ENCODE measurements at regions not wholly inside any gene's neighbourhood (a gene's known extent, or its start where the extent isn't known, plus 50 kb on each side); places are given as distances from the start of the nearest gene placed in this dataset.

GRCh38 chr17:12406623-12407215, 259.0 kb upstream of the MYOCD start:
- ATAC-seq (ENCODE audit: low FRiP score) (no peak), DNase-seq (ENCODE audit: low spot score) (no peak)
- TF ChIP-seq CTCF (IDR thresholded peaks at IDR 0.05): no peak

DNA sequence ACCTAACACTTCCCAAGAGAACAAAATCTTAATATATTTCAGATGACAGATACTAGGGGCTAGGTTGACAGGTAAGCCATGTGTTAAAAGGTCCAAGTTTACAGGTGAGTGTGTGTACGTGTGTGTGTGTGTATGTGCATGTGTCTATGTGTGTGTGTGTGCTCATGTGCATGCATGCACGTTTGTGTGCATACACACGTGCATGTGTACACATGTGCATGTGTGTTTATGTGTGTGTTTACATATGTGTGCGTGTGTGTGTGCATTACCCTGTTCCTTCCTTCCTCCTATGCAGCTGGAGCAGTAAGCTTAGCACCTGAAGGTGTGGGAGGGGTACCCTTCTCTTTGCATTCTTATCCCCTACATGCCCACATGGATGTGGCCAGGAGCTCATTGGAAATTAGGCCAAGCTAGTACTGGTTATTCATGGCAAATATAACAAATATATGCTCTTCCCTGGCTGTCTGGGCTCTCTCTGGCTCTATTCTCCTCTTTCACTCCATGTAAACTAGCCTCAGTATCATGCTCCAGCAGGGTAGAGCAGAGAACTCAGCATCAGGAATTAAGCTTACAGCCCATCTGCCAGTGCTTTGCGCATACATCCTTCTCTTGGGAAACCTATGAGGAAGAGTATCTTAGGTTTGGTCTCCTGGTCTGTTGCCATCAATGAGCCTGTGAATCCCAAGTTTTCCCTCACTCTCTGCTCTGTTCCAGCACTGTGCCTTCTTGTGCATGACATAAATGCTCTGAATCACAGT, 258.0 kb upstream of the MYOCD start:
- TF ChIP-seq CTCF (IDR thresholded peaks at IDR 0.05): no peak
- DNase-seq (ENCODE audit: low spot score) (no peak), ATAC-seq (ENCODE audit: low FRiP score) (no peak)

GRCh38 chr17:12409082-12409481, 256.6 kb upstream of the MYOCD start:
- TF ChIP-seq CTCF (IDR thresholded peaks at IDR 0.05): no peak
- ATAC-seq (ENCODE audit: low FRiP score): no peak

DNA sequence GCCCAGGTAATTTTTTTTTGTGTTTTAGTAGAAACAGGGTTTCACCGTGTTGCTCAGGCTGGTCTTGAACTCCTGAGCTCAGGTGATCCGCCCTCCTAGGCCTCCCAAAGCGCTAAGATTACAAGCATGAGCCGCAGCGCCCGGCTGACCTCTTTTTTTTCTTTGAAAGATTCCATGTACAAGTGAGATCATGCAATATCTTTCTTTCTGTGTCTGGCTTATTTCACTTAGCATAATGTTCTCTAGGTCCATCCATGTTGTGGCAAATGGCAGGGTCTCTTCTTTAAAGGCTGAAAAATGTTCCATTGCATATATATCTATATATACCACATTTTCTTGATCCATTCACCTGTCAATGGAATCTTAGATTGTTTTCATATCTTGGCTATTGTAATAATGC, 255.0 kb upstream of the MYOCD start:
- TF ChIP-seq CTCF (IDR thresholded peaks at IDR 0.05): no peak
- DNase-seq (ENCODE audit: low spot score) (no peak), ATAC-seq (ENCODE audit: low FRiP score) (no peak)

More at GRCh38 chr17:12409082-12409481, 256.6 kb upstream of the MYOCD start:
- no peak for DNase-seq (ENCODE audit: low spot score)

DNA sequence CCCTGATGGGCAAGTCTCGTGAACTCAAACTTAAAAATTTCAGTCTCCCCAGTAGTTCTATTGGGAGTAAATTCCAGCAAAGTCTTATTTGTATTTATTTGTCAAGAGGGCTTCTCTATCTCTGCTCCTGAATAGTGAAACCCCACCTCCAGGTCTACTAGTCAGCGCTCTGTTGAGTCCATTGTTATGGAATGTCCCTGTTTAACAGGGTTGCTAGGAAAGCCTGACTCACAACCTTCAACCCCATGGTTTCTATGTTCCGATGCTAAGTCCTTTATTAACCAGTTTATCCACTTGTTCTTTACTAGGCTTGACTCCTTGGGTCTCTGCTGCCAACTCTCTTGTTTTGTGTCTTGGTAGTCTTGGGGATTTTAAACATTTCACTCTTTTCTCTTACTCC, 250.7 kb upstream of the MYOCD start:
- ATAC-seq (ENCODE audit: low FRiP score): no peak
- no peak for DNase-seq (ENCODE audit: low spot score)
- no peak for TF ChIP-seq CTCF (IDR thresholded peaks at IDR 0.05)

- ATAC-seq (ENCODE audit: low FRiP score) (no peak), DNase-seq (ENCODE audit: low spot score) (no peak)
Observed at GRCh38 chr17:12421077-12421476, 244.6 kb upstream of the MYOCD start.

More at GRCh38 chr17:12421077-12421476, 244.6 kb upstream of the MYOCD start:
- TF ChIP-seq CTCF (IDR thresholded peaks at IDR 0.05): no peak
